PFSK-1 (cell line): ENCODE measurements at regions not wholly inside any gene's neighbourhood (a gene's known extent, or its start where the extent isn't known, plus 50 kb on each side); places are given as distances from the start of the nearest gene placed in this dataset.

Experiments used
- FOXP2 ChIP-seq: optimal IDR thresholded peaks from 2 replicates; pipeline ENCODE3; 2011; ENCODE audit warnings: borderline replicate concordance, control low read depth, inconsistent platforms; ENCODE audit not compliant: insufficient read depth; ENCODE audit errors: extremely low read length, extremely low read depth
- POLR2AphosphoS5 ChIP-seq: IDR thresholded peaks from 2 replicates; pipeline ENCODE4 v1.6.1; 2012; ENCODE audit warnings: low read depth, mild to moderate bottlenecking, control low read depth, low read length, moderate library complexity
- SIN3A ChIP-seq: IDR thresholded peaks from 2 replicates; pipeline ENCODE4 v1.6.1; 2012; ENCODE audit warnings: mild to moderate bottlenecking, low read length, moderate library complexity, borderline replicate concordance; ENCODE audit not compliant: insufficient read depth
- TAF1 ChIP-seq: IDR thresholded peaks from 2 replicates; pipeline ENCODE4 v1.6.1; 2012; ENCODE audit warnings: low read length, control low read depth, borderline replicate concordance; ENCODE audit not compliant: insufficient read depth
- TF ChIP-seq, protein P1 (sequence below), 2 experiments: IDR thresholded peaks; 2 replicates each; pipeline versions ENCODE4 v1.6.1 to v1.8.0; 2011 to 2012; ENCODE audit warnings: low read depth in 2 of 2, low read length in 2 of 2, control low read depth in 1 of 2, inconsistent platforms in 1 of 2, mild to moderate bottlenecking in 1 of 2, moderate library complexity in 1 of 2; ENCODE audit not compliant: insufficient read depth in 1 of 2

DNA sequence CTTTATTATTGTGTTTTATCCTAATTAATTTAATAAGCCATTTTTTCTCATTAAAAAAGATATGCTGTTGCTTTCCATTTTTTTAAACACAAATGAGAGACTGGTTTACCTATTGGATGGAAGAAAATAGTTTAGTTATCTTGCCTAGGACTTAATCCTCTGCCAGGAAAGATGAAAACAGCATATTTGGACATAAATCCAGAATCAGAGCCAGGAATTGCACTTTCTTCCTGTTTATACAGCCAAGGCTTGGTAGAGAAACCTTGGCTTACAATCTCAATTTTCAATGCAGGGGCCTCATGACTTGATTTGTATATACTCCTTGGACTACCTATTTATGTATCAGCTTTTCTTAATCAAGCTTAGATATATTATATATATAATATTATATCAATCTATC is 618.8 kb upstream of the SEMA3D start:
- no peak for TF ChIP-seq POLR2AphosphoS5
- TF ChIP-seq, protein P1, sequence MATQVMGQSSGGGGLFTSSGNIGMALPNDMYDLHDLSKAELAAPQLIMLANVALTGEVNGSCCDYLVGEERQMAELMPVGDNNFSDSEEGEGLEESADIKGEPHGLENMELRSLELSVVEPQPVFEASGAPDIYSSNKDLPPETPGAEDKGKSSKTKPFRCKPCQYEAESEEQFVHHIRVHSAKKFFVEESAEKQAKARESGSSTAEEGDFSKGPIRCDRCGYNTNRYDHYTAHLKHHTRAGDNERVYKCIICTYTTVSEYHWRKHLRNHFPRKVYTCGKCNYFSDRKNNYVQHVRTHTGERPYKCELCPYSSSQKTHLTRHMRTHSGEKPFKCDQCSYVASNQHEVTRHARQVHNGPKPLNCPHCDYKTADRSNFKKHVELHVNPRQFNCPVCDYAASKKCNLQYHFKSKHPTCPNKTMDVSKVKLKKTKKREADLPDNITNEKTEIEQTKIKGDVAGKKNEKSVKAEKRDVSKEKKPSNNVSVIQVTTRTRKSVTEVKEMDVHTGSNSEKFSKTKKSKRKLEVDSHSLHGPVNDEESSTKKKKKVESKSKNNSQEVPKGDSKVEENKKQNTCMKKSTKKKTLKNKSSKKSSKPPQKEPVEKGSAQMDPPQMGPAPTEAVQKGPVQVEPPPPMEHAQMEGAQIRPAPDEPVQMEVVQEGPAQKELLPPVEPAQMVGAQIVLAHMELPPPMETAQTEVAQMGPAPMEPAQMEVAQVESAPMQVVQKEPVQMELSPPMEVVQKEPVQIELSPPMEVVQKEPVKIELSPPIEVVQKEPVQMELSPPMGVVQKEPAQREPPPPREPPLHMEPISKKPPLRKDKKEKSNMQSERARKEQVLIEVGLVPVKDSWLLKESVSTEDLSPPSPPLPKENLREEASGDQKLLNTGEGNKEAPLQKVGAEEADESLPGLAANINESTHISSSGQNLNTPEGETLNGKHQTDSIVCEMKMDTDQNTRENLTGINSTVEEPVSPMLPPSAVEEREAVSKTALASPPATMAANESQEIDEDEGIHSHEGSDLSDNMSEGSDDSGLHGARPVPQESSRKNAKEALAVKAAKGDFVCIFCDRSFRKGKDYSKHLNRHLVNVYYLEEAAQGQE (IDR thresholded peaks at IDR 0.05; ENCODE audit: insufficient read depth in 1 of 2, low read depth in 2 of 2, low read length in 2 of 2): no peak
- TF ChIP-seq SIN3A: no peak
- TF ChIP-seq FOXP2: no peak
- no peak for TF ChIP-seq TAF1

DNA sequence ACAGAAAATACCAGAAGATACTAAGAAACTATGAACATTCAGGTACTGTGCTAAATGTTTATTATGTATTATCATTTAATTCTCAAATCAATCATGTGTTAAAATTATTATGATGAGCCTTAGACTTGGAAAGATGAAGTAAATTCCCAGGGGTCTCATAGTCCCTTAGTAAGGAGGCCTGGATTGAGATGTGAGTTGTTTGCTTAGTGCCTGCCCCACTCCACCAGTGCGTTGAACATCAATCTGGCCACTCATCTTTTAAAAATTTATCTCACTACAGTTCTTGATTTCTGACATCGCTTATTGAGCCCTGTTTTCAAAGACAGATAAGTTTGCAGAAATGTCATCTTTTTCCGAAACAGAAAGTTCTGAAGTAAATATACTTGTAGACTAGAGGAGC is 618.4 kb upstream of the SEMA3D start:
- TF ChIP-seq FOXP2 (no peak), POLR2AphosphoS5 (no peak), SIN3A (no peak), TAF1 (no peak)
- TF ChIP-seq, protein P1 (IDR thresholded peaks at IDR 0.05; ENCODE audit: insufficient read depth in 1 of 2, low read depth in 2 of 2, low read length in 2 of 2): no peak

DNA sequence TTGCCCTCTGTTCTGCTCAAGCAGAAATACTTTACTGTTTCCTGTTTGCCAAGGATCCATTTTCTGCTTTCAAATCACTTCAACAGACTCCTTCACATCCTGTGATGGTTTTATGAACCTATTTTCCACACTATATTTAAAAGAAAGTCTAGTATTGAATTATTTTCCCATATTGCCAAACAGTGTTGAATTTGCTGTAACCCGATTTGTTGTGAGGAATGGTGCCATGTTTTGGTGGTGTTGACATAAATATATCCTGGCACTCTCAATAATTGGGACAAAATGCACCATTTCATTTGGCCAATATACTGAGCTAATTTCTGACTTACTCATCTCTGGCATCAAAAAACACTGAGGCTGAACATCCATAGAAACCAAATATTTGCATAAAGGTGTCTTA is 615.4 kb upstream of the SEMA3D start:
- TF ChIP-seq, protein P1 (IDR thresholded peaks at IDR 0.05; ENCODE audit: insufficient read depth in 1 of 2, low read depth in 2 of 2, low read length in 2 of 2): no peak
- TF ChIP-seq POLR2AphosphoS5: no peak
- no peak for TF ChIP-seq TAF1
- no peak for TF ChIP-seq SIN3A
- no peak for TF ChIP-seq FOXP2

DNA sequence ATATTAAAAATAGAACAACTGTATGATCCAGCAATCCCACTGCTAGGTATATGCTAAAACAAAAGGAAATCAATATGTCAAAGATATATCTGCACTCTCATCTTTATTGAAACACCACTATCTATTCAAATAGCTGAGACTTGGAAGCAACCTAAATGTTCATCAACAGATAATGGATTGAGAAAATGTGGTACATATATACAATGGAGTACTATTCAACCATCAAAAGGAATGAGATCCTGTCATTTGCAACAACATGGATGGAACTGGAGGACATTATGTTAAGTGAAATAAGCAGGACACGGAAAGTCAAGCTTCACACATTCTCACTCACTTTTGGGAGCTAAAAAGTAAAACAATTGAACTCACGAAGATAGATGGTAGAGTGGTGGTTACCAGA is 610.1 kb upstream of the SEMA3D start:
- TF ChIP-seq SIN3A: no peak

DNA sequence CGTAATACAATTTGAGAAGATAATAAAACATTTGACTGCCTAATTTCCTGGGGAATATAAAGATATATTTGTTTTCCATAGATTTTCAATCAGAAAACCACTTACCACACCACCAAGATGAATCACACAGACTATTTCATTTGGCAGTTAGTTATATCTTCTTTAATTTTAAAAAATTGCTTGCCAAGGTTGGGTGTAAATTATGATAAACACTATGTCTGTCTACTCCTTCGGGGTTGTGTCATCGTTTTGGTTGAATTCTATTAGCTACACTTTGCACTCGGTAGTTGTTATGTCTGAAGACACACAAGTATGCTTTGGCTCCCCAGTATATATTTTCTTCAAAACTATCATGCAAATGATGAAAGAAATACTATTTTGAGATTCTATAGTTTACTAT is 594.8 kb upstream of the SEMA3D start:
- TF ChIP-seq POLR2AphosphoS5 (no peak), SIN3A (no peak), FOXP2 (no peak), TAF1 (no peak)
- TF ChIP-seq, protein P1 (IDR thresholded peaks at IDR 0.05; ENCODE audit: insufficient read depth in 1 of 2, low read depth in 2 of 2, low read length in 2 of 2): no peak
